ENCODE measurements at regions not wholly inside any gene's neighbourhood (a gene's known extent, or its start where the extent isn't known, plus 50 kb on each side); places are given as distances from the start of the nearest gene placed in this dataset.

DNA sequence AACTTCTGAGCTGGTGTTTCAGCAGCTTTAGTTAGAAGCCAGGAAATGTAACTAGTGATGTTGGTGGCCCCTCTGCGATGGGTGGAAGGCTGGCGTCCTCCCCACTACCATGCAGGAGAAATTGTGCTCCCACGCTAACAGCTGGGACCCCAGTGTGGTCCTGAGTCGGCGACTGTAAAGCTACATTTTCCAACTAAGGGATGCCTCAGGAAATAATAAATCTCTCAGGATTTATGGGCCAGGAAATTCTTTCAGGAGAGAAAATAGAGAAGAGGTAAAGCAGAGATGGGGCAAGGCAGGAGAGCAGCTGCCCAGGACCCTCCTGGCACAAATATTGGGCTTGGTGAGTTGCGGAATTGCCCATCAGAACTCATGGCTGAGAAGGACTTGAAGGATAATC, 186.9 kb downstream of the OPA1 start:
- WGBS (ENCODE audit: insufficient coverage), result 92% methylated on average over 1 of the region's 6 CpGs
- Histone ChIP-seq H3K9me3 (ENCODE audit: control insufficient read depth, insufficient read depth, low read length) (no peaks in the 10 kb centered on the region), H3K4me3 (ENCODE audit: low read depth, low read length) (no peak overlapping the region), H3K27ac (ENCODE audit: low read depth, low read length) (no peak overlapping the region), H3K36me3 (ENCODE audit: control insufficient read depth, insufficient read depth, low read length) (no peaks in the 10 kb centered on the region), H3K4me1 (ENCODE audit: control insufficient read depth, insufficient read depth, low read length) (peaks cover 8% of the 10 kb centered on the region), H3K27me3 (ENCODE audit: control insufficient read depth, insufficient read depth, low read length) (peaks cover 54% of the 10 kb centered on the region)
- DNase-seq (ENCODE audit: low read depth in 4 of 6, low spot score in 6 of 6), result no peak

DNA sequence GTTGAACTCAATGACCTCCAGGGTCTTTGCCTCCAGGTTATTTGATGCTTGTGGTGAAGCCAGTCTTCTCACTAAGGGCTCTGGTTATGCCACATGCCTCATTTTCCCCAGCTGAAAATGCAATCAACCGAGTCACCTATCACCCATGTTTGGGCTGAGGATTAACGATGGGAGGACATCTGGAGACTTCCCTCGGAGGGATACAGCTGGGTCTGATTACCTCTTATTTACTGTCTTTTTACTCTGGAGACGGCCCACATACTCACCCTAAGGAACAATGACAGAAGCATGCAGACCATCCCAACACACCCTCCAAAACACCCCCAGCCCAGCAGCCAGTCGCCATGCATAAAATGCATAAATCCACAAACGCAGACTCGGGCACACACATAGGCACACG, 187.4 kb downstream of the OPA1 start:
- H3K36me3 ChIP-seq (ENCODE audit: control insufficient read depth, insufficient read depth, low read length), result no peaks in the 10 kb centered on the region
- H3K4me3 ChIP-seq (ENCODE audit: low read depth, low read length), result no peak overlapping the region
- no peak for DNase-seq (ENCODE audit: low read depth in 4 of 6, low spot score in 6 of 6)
- peaks cover 8% of the 10 kb centered on the region for H3K4me1 ChIP-seq (ENCODE audit: control insufficient read depth, insufficient read depth, low read length)
- H3K27ac ChIP-seq (ENCODE audit: low read depth, low read length), result peak overlapping the region; percentile 22
- H3K27me3 ChIP-seq (ENCODE audit: control insufficient read depth, insufficient read depth, low read length), result peaks cover 50% of the 10 kb centered on the region
- 23% methylated on average over 8 of the region's 8 CpGs for WGBS (ENCODE audit: insufficient coverage)
- no peaks in the 10 kb centered on the region for H3K9me3 ChIP-seq (ENCODE audit: control insufficient read depth, insufficient read depth, low read length)

DNA sequence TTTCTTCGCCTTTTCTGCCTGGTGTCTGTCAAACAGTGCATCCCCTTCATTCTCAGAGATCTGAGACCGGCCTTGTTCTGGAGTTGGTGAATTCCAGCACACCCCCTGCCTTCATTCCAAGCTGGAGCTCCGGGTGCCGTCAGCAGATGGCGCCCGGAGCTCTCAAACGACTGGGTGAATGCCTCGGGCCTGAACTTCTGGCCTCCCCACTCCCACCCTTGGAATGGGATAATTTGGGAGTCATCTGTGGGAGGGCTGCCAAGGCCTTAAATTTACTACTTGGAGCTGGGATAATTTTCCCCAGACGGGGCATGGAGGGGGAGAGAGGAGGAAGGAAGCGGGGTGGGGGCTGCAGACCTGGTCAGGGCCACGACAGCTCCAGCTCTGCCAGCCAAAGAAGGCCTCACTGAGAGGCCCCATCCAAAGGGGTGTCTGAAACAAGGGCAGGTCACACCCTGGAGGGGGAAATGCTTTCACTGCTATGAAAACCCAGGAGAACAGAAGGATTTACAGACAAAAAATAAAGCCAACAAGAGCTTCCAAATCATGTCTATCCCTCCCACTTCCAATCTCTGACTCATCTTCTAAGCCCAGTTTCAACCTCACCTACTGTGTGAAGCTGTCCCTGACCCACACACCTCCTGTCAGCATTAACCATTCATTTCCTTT, 187.9 kb downstream of the OPA1 start:
- 31% methylated on average over 7 of the region's 11 CpGs for WGBS (ENCODE audit: insufficient coverage)
- Histone ChIP-seq H3K4me1 (ENCODE audit: control insufficient read depth, insufficient read depth, low read length) (peaks cover 8% of the 10 kb centered on the region), H3K36me3 (ENCODE audit: control insufficient read depth, insufficient read depth, low read length) (no peaks in the 10 kb centered on the region), H3K4me3 (ENCODE audit: low read depth, low read length) (no peak overlapping the region), H3K27me3 (ENCODE audit: control insufficient read depth, insufficient read depth, low read length) (peaks cover 47% of the 10 kb centered on the region), H3K9me3 (ENCODE audit: control insufficient read depth, insufficient read depth, low read length) (no peaks in the 10 kb centered on the region), H3K27ac (ENCODE audit: low read depth, low read length) (peak overlapping the region; percentile 58)
- DNase-seq (ENCODE audit: low read depth in 4 of 6, low spot score in 6 of 6), result peak; percentile 53 to 93 (median 71)

DNA sequence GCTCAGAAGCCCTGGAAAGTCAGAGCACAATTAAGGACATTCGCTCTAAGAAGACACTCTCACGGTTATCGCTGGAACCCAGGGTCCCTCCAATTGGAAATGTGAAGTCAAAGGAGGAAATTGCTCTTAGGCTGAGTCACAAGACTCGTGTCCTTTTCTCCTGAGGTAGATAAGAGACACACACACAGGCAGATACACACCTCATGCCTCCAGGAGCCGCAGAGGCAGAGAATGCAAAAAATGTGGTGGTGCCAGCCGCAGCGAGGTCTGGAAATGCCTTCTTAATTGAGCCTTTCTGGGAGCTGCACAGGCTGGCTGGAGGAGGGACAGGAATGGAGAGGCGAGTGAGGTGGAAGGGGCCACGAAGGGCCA, 189.3 kb downstream of the OPA1 start:
- Histone ChIP-seq H3K27me3 (ENCODE audit: control insufficient read depth, insufficient read depth, low read length) (peaks cover 48% of the 10 kb centered on the region), H3K36me3 (ENCODE audit: control insufficient read depth, insufficient read depth, low read length) (no peaks in the 10 kb centered on the region), H3K4me3 (ENCODE audit: low read depth, low read length) (no peak overlapping the region), H3K4me1 (ENCODE audit: control insufficient read depth, insufficient read depth, low read length) (peaks cover 8% of the 10 kb centered on the region), H3K27ac (ENCODE audit: low read depth, low read length) (no peak overlapping the region), H3K9me3 (ENCODE audit: control insufficient read depth, insufficient read depth, low read length) (no peaks in the 10 kb centered on the region)
- WGBS (ENCODE audit: insufficient coverage), result 75% methylated on average over 7 of the region's 9 CpGs
- no peak for DNase-seq (ENCODE audit: low read depth in 4 of 6, low spot score in 6 of 6)

DNA sequence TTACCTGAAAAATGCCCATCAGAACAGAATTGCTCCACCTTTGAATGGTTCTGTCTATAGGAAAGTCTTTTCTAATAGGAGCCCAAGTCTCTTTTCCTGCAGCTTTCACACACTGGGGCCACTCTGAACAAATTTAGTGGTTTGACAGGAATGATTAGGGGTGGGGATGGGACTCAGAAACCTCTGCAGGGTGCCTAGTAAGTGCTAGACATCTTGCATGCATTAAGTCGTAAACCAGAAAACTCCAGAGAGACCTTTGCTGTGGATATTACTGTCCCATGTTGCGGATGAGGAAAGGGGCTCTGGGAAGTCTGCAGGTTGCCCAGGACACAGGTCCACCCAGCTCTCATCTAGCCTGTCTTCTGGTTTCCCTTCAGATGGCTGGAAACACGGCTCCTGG, 189.7 kb downstream of the OPA1 start:
- no peak overlapping the region for H3K27ac ChIP-seq (ENCODE audit: low read depth, low read length)
- no peaks in the 10 kb centered on the region for H3K9me3 ChIP-seq (ENCODE audit: control insufficient read depth, insufficient read depth, low read length)
- 84% methylated on average over 3 of the region's 3 CpGs for WGBS (ENCODE audit: insufficient coverage)
- peaks cover 8% of the 10 kb centered on the region for H3K4me1 ChIP-seq (ENCODE audit: control insufficient read depth, insufficient read depth, low read length)
- no peak for DNase-seq (ENCODE audit: low read depth in 4 of 6, low spot score in 6 of 6)
- H3K4me3 ChIP-seq (ENCODE audit: low read depth, low read length), result no peak overlapping the region
- no peaks in the 10 kb centered on the region for H3K36me3 ChIP-seq (ENCODE audit: control insufficient read depth, insufficient read depth, low read length)
- peaks cover 46% of the 10 kb centered on the region for H3K27me3 ChIP-seq (ENCODE audit: control insufficient read depth, insufficient read depth, low read length)

DNA sequence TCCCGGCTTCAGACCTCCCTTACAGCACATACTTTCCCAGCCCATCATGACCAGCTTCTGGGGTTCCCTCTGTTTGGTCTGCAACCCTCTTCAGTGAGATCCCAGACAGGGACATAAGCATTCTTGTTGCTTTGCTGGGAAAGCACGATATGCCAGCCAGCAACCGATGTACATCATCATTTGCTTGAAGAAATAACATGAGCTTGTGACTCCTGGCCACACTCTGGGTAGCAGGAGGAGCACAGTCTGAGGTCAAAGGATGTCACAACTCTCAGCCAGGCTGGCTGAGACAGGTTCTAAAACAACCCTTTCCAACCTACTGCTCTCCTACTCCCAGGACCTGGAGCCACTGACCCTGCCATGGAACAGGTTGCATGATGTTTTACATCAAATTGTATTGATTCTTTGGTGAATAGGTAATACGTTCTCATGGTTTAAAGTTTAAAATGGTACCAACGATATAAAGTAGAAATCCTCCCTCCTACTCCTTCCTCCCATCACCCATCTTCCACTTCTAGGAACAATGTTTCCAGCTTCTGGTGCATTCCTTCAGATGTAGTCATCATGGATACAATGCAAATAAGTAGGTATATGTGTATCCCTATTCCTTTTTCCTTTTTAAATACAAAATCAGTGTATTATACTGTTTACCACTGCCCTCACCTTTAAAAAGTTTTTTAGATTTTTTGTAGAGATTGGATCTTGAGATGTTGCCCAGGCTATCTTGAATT, 190.3 kb downstream of the OPA1 start:
- 96% methylated on average over 3 of the region's 5 CpGs for WGBS (ENCODE audit: insufficient coverage)
- DNase-seq (ENCODE audit: low read depth in 4 of 6, low spot score in 6 of 6), result no peak

DNA sequence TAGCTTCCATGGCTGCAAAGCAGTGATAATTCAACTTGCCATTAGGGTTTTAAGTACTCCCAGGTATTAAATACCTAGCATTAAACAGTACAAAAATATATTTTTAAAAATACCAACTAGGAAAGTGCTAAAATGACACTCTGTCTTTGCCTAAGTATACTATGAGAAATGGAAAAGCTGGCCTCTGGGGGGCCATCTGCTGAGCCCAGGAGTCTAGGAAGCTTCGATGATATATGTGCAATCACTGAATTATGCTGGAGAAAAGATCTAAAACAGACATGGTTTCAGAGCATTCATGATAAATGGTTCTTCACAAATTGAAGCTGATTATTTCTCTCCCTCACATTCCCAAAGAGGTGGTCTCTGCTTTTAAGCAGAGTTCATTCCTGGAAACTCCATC, 191.8 kb downstream of the OPA1 start:
- no CpG with 5 or more reads among the region's 1 CpG for WGBS (ENCODE audit: insufficient coverage)

More for the DNA sequence above, 190.3 kb downstream of the OPA1 start:
- H3K36me3 ChIP-seq (ENCODE audit: control insufficient read depth, insufficient read depth, low read length), result no peaks in the 10 kb centered on the region
- peaks cover 45% of the 10 kb centered on the region for H3K27me3 ChIP-seq (ENCODE audit: control insufficient read depth, insufficient read depth, low read length)
- H3K27ac ChIP-seq (ENCODE audit: low read depth, low read length), result no peak overlapping the region
- peaks cover 14% of the 10 kb centered on the region for H3K4me1 ChIP-seq (ENCODE audit: control insufficient read depth, insufficient read depth, low read length)
- no peaks in the 10 kb centered on the region for H3K9me3 ChIP-seq (ENCODE audit: control insufficient read depth, insufficient read depth, low read length)
- H3K4me3 ChIP-seq (ENCODE audit: low read depth, low read length), result no peak overlapping the region

DNA sequence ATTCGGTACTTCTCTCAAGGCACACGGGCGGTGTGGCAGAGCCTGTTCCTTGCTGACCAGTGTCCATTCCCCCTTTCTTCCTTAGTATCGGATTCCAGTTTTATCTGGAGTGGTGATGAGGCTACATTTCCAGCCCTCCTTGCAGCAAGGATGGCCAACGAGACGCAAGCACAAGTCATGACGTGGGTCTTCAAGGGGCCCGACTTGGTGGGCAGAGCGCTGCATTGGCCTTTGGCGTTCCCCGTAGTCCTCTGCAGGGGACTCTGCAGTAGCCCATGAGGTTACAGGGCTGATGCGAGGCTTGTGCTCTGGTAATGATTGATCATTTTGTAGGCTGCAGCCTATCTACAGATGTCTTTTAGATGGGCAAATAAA, 194.5 kb downstream of the OPA1 start:
- WGBS (ENCODE audit: insufficient coverage), result 96% methylated on average over 11 of the region's 12 CpGs
- H3K36me3 ChIP-seq (ENCODE audit: control insufficient read depth, insufficient read depth, low read length), result no peaks in the 10 kb centered on the region
- H3K27me3 ChIP-seq (ENCODE audit: control insufficient read depth, insufficient read depth, low read length), result peaks cover 25% of the 10 kb centered on the region
- peaks cover 16% of the 10 kb centered on the region for H3K4me1 ChIP-seq (ENCODE audit: control insufficient read depth, insufficient read depth, low read length)
- no peak for DNase-seq (ENCODE audit: low read depth in 4 of 6, low spot score in 6 of 6)
- H3K9me3 ChIP-seq (ENCODE audit: control insufficient read depth, insufficient read depth, low read length), result no peaks in the 10 kb centered on the region
- no peak overlapping the region for H3K27ac ChIP-seq (ENCODE audit: low read depth, low read length)
- H3K4me3 ChIP-seq (ENCODE audit: low read depth, low read length), result no peak overlapping the region

More for the DNA sequence above, 191.8 kb downstream of the OPA1 start:
- H3K36me3 ChIP-seq (ENCODE audit: control insufficient read depth, insufficient read depth, low read length), result no peaks in the 10 kb centered on the region
- peak in 1 of 6 donors; percentile 47 for DNase-seq (ENCODE audit: low read depth in 4 of 6, low spot score in 6 of 6)
- no peaks in the 10 kb centered on the region for H3K9me3 ChIP-seq (ENCODE audit: control insufficient read depth, insufficient read depth, low read length)
- peaks cover 30% of the 10 kb centered on the region for H3K27me3 ChIP-seq (ENCODE audit: control insufficient read depth, insufficient read depth, low read length)
- H3K27ac ChIP-seq (ENCODE audit: low read depth, low read length), result no peak overlapping the region
- no peak overlapping the region for H3K4me3 ChIP-seq (ENCODE audit: low read depth, low read length)
- H3K4me1 ChIP-seq (ENCODE audit: control insufficient read depth, insufficient read depth, low read length), result peaks cover 24% of the 10 kb centered on the region

DNA sequence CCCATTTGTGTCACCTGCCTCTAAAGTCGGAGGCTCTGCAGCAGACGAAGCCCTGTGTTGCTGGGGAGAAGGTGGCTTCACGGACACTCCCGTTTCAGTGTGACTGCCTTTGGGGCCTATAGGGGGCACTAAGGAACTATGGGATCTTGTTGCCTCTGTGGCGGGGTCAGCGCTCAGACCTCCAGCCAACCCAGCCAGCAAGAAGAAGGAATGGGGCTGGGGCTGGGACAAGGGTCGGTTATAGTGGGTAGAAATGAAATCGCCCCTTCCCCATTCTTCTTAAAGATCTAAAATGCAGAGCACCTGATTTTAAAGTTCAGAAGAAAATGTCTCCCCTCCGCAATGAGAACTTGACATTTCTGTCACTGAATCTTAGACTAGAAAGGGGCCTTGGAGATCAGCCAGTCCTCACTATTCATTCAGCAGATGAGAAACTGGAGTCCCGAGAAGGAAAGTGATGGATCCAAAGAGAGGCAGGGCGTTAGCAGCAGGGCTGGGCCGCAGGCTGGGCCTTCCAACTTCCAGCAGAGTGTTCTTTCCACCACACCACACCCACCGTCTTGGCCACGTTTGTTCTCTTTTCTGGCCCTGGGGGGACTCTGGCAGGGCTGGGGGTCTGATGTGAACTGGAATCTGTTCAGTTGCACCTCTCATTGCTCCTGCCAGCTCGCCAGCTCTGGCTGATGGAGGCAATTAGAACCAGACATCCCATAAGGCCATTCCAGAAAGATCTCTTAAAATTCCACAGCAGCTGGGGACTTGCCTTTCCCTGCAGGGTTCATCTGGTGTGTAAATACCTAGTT, 195.4 kb downstream of the OPA1 start:
- Histone ChIP-seq H3K4me3 (ENCODE audit: low read depth, low read length) (no peak overlapping the region), H3K27me3 (ENCODE audit: control insufficient read depth, insufficient read depth, low read length) (peaks cover 20% of the 10 kb centered on the region), H3K27ac (ENCODE audit: low read depth, low read length) (peak overlapping the region; percentile 79), H3K36me3 (ENCODE audit: control insufficient read depth, insufficient read depth, low read length) (no peaks in the 10 kb centered on the region), H3K9me3 (ENCODE audit: control insufficient read depth, insufficient read depth, low read length) (no peaks in the 10 kb centered on the region), H3K4me1 (ENCODE audit: control insufficient read depth, insufficient read depth, low read length) (peaks cover 16% of the 10 kb centered on the region)
- WGBS (ENCODE audit: insufficient coverage), result 16% methylated on average over 9 of the region's 15 CpGs
- peak in 5 of 6 donors; percentile 44 to 87 (median 71) for DNase-seq (ENCODE audit: low read depth in 4 of 6, low spot score in 6 of 6)
